C4-2B (cell line): ENCODE measurements at regions not wholly inside any gene's neighbourhood (a gene's known extent, or its start where the extent isn't known, plus 50 kb on each side); places are given as distances from the start of the nearest gene placed in this dataset.

Experiments
- CTCF ChIP-seq: fragments of 450-650 bp; conservative IDR thresholded peaks from 2 replicates; pipeline ENCODE4 v1.5.1; 2017; ENCODE audit warnings: mild to moderate bottlenecking
- ZFX ChIP-seq: fragments of 450-650 bp; IDR thresholded peaks from 2 replicates; pipeline ENCODE4 v1.6.1; 2017

- TF ChIP-seq CTCF (no peak), ZFX (no peak)
Observed at GRCh38 chr6:163941624-163941976, 527.1 kb downstream of the QKI start.
